G401 (cell line): ENCODE measurements at regions not wholly inside any gene's neighbourhood (a gene's known extent, or its start where the extent isn't known, plus 50 kb on each side); places are given as distances from the start of the nearest gene placed in this dataset.

ENCODE experiments used
- DNase-seq: peaks from one replicate; pipeline ENCODE4 v3.0.0-alpha.2; 2015; ENCODE audit warnings: low spot score
- in situ Hi-C: cut with HindIII; loops from 2 replicates; pipeline ENCODE4 v1.10.0; 2016; ENCODE audit warnings: low sequenced_read_pairs, mixed read lengths

- in situ Hi-C loops: no loop called here
- DNase-seq: no peak
Measured at GRCh38 chr22:47826016-47826415, 1063.6 kb downstream of the TBC1D22A start.

GRCh38 chr22:47822422-47822821 lies 1060.0 kb downstream of the TBC1D22A start:
- in situ Hi-C loops: no loop called here
- DNase-seq: peak; percentile 6

GRCh38 chr22:47818496-47818895 lies 1056.0 kb downstream of the TBC1D22A start:
- in situ Hi-C loops: no loop called here
- DNase-seq: no peak

GRCh38 chr22:47817380-47817779 lies 1054.9 kb downstream of the TBC1D22A start:
- in situ Hi-C loops: no loop called here

GRCh38 chr22:47816863-47817210 lies 1054.4 kb downstream of the TBC1D22A start:
- DNase-seq: no peak
- in situ Hi-C loops: no loop called here

More at GRCh38 chr22:47817380-47817779, 1054.9 kb downstream of the TBC1D22A start:
- DNase-seq: no peak

- in situ Hi-C loops: no loop called here
- no peak for DNase-seq
Measured at GRCh38 chr22:47816121-47816862, 1053.8 kb downstream of the TBC1D22A start.

- DNase-seq: no peak
- in situ Hi-C loops: no loop called here
Measured at GRCh38 chr22:47814474-47814873, 1052.0 kb downstream of the TBC1D22A start.

GRCh38 chr22:47813661-47814060 lies 1051.2 kb downstream of the TBC1D22A start:
- DNase-seq: no peak
- in situ Hi-C loops: no loop called here

GRCh38 chr22:47811971-47812370 lies 1049.5 kb downstream of the TBC1D22A start:
- in situ Hi-C loops: no loop called here
- DNase-seq: no peak

GRCh38 chr22:47810505-47811500 lies 1048.4 kb downstream of the TBC1D22A start:
- no peak for DNase-seq
- in situ Hi-C loops: no loop called here

GRCh38 chr22:47808886-47809620 lies 1046.6 kb downstream of the TBC1D22A start:
- in situ Hi-C loops: no loop called here
- no peak for DNase-seq

GRCh38 chr22:47808236-47808635 lies 1045.8 kb downstream of the TBC1D22A start:
- in situ Hi-C loops: no loop called here
- DNase-seq: no peak

GRCh38 chr22:47807506-47807905 lies 1045.1 kb downstream of the TBC1D22A start:
- DNase-seq: no peak
- in situ Hi-C loops: no loop called here

- in situ Hi-C loops: no loop called here
Measured at GRCh38 chr22:47806894-47807293, 1044.4 kb downstream of the TBC1D22A start.

GRCh38 chr22:47805394-47805935 lies 1043.0 kb downstream of the TBC1D22A start:
- in situ Hi-C loops: no loop called here
- no peak for DNase-seq

More at GRCh38 chr22:47806894-47807293, 1044.4 kb downstream of the TBC1D22A start:
- no peak for DNase-seq

- no peak for DNase-seq
- in situ Hi-C loops: no loop called here
Measured at GRCh38 chr22:47804281-47804680, 1041.8 kb downstream of the TBC1D22A start.

GRCh38 chr22:47802421-47802820 lies 1040.0 kb downstream of the TBC1D22A start:
- DNase-seq: no peak

GRCh38 chr22:47801541-47802245 lies 1039.2 kb downstream of the TBC1D22A start:
- in situ Hi-C loops: no loop called here
- no peak for DNase-seq

More at GRCh38 chr22:47802421-47802820, 1040.0 kb downstream of the TBC1D22A start:
- in situ Hi-C loops: no loop called here

GRCh38 chr22:47798229-47798628 lies 1035.8 kb downstream of the TBC1D22A start:
- no peak for DNase-seq
- in situ Hi-C loops: no loop called here
